ENCODE measurements at regions not wholly inside any gene's neighbourhood (a gene's known extent, or its start where the extent isn't known, plus 50 kb on each side); places are given as distances from the start of the nearest gene placed in this dataset.

GRCh38 chr1:184272175-184272866 is 114.5 kb upstream of the C1orf21 start:
- no peak for TF ChIP-seq CTCF (conservative IDR thresholded peaks at IDR 0.05)
- no peak for TF ChIP-seq ZFX (IDR thresholded peaks at IDR 0.05)

Data from C4-2B (cell line).